HCT116 (cell line): ENCODE measurements at regions not wholly inside any gene's neighbourhood (a gene's known extent, or its start where the extent isn't known, plus 50 kb on each side); places are given as distances from the start of the nearest gene placed in this dataset.

ENCODE experiments used
- ATAC-seq: fragments of 200-7000 bp; cut with Tn5 transposase; 2 replicates; pipeline ENCODE4 v1.9.1; 2020; ENCODE audit warnings: mild to moderate bottlenecking, moderate library complexity
- BruUV-seq: library from RNA; stranded (reverse); fragments of 400-500 nt; replicated peaks from 2 replicates; lab custom pipeline; 2021; lab: Mats Ljungman, UMichigan
- CTCF ChIA-PET: fragments of 300-600 bp; sonication (Branson Sonifier 250); formaldehyde crosslinking; loops from one replicate; lab custom pipeline; 2021; ENCODE audit warnings: antibody characterized with exemption; lab: Charles Lee
- POLR2A ChIA-PET: fragments of 300-600, 350-600 bp; sonication (Branson Sonifier 250); formaldehyde crosslinking; loops from one replicate; lab custom pipeline; 2021; ENCODE audit warnings: antibody characterized with exemption; lab: Charles Lee
- RAD21 ChIA-PET, 2 experiments: fragments of 300-600 bp; sonication (Branson Sonifier 250); formaldehyde crosslinking; loops; one replicate each; lab custom pipeline; 2023; ENCODE audit warnings: low total read pairs in 2 of 2; ENCODE audit not compliant: uncharacterized antibody in 2 of 2, unreplicated experiment in 2 of 2, low non-redundant PET in 1 of 2; lab: Charles Lee
- DNase-seq: peaks from one replicate; pipeline ENCODE4 v3.0.0-alpha.2; 2010; ENCODE audit warnings: low read depth, low spot score
- H2AFZ ChIP-seq: fragments of 200-600 bp; shearing (Covaris generic), sonication (generic); 2 replicates; pipeline ENCODE4 v1.6.1; 2017; ENCODE audit warnings: low read depth, mixed run types, mixed read lengths, antibody characterized with exemption, low read length; ENCODE audit not compliant: poor library complexity, severe bottlenecking
- H3K27ac ChIP-seq: 2 replicates; pipeline ENCODE4 v1.5.1; 2012; ENCODE audit warnings: low read depth, low read length
- H3K27me3 ChIP-seq: fragments of 200-600 bp; sonication (generic); 2 replicates; pipeline ENCODE4 v1.6.1; 2016; ENCODE audit warnings: mixed run types, low read length, mixed read lengths; ENCODE audit not compliant: insufficient read depth
- H3K36me3 ChIP-seq, 2 experiments: fragments of 200-500 bp in 1 of 2; fragments of 200-600 bp in 1 of 2; sonication (Bioruptor generic) in 1 of 2; sonication (generic) in 1 of 2; 2 replicates each; pipeline versions ENCODE4 v1.5.1 to v1.6.1; 2014 to 2016; ENCODE audit warnings: low read length in 2 of 2, inconsistent platforms in 1 of 2, mixed read lengths in 1 of 2, mixed run types in 1 of 2; ENCODE audit not compliant: insufficient read depth in 2 of 2, control insufficient read depth in 1 of 2
- H3K4me1 ChIP-seq, 2 experiments: fragments of 200-600 bp in 1 of 2; sonication (generic) in 1 of 2; 2 replicates each; pipeline versions ENCODE4 v1.5.1 to v1.6.1; 2012 to 2017; ENCODE audit warnings: low read length in 2 of 2, inconsistent platforms in 1 of 2, mild to moderate bottlenecking in 1 of 2, mixed read lengths in 1 of 2, mixed run types in 1 of 2, moderate library complexity in 1 of 2; ENCODE audit not compliant: insufficient read depth in 2 of 2, control insufficient read depth in 1 of 2
- H3K4me2 ChIP-seq: fragments of 200-600 bp; sonication (generic); 2 replicates; pipeline ENCODE4 v1.6.1; 2017; ENCODE audit warnings: mixed run types, low read length, mixed read lengths
- H3K4me3 ChIP-seq, 2 experiments: fragments of 200-600 bp in 1 of 2; sonication (generic) in 1 of 2; replicated peaks in 1 of 2; 2 replicates each; pipeline ENCODE4 v1.5.1; 2011 to 2016; ENCODE audit warnings: low read length in 2 of 2, control low read depth in 1 of 2, low read depth in 1 of 2, mild to moderate bottlenecking in 1 of 2, mixed read lengths in 1 of 2, mixed run types in 1 of 2
- H3K79me2 ChIP-seq: fragments of 200-600 bp; sonication (generic); 2 replicates; pipeline ENCODE4 v1.6.1; 2017; ENCODE audit warnings: mild to moderate bottlenecking, mixed run types, low read length, moderate library complexity, mixed read lengths; ENCODE audit not compliant: insufficient read depth
- H3K9ac ChIP-seq: fragments of 200-600 bp; sonication (generic); 2 replicates; pipeline ENCODE4 v1.6.1; 2016; ENCODE audit warnings: low read length, mixed read lengths
- H3K9me2 ChIP-seq: fragments of 200-600 bp; sonication (generic), shearing (Covaris generic); 2 replicates; pipeline ENCODE4 v1.6.1; 2017; ENCODE audit warnings: mixed run types, mild to moderate bottlenecking, moderate library complexity; ENCODE audit not compliant: insufficient read depth
- H3K9me3 ChIP-seq, 2 experiments: fragments of 200-500 bp in 1 of 2; fragments of 200-600 bp in 1 of 2; sonication (Bioruptor generic) in 1 of 2; sonication (generic) in 1 of 2; 2 replicates each; pipeline ENCODE4 v1.6.1; 2014 to 2017; ENCODE audit warnings: low read length in 2 of 2, mixed read lengths in 2 of 2, inconsistent platforms in 1 of 2, low read depth in 1 of 2, mild to moderate bottlenecking in 1 of 2, mixed run types in 1 of 2, moderate library complexity in 1 of 2; ENCODE audit not compliant: control insufficient read depth in 1 of 2, insufficient read depth in 1 of 2
- H4K20me1 ChIP-seq: fragments of 200-600 bp; sonication (generic), shearing (Covaris generic); 2 replicates; pipeline ENCODE4 v1.6.1; 2017; ENCODE audit warnings: mixed run types, mild to moderate bottlenecking, moderate library complexity; ENCODE audit not compliant: insufficient read depth
- CBX3 ChIP-seq: IDR thresholded peaks from 2 replicates; pipeline ENCODE4 v1.6.1; 2012; ENCODE audit warnings: low read depth
- EGR1 ChIP-seq: IDR thresholded peaks from 2 replicates; pipeline ENCODE4 v1.6.1; 2012; ENCODE audit warnings: low read depth
- ELF1 ChIP-seq: IDR thresholded peaks from 2 replicates; pipeline ENCODE4 v1.6.1; 2012; ENCODE audit warnings: low read depth, borderline replicate concordance
- EZH2 ChIP-seq: fragments of 200-600 bp; sonication (generic); IDR thresholded peaks from 2 replicates; pipeline ENCODE4 v1.6.1; 2017; ENCODE audit warnings: antibody characterized with exemption, mixed run types
- EZH2phosphoT487 ChIP-seq: fragments of 200-600 bp; IDR thresholded peaks from 2 replicates; pipeline ENCODE4 v1.6.1; 2018; ENCODE audit warnings: antibody characterized with exemption, borderline replicate concordance
- FOSL1 ChIP-seq: IDR thresholded peaks from 2 replicates; pipeline ENCODE4 v1.6.1; 2012; ENCODE audit warnings: low read depth
- JUND ChIP-seq: IDR thresholded peaks from 2 replicates; pipeline ENCODE4 v1.6.1; 2012
- POLR2A ChIP-seq: IDR thresholded peaks from 2 replicates; pipeline ENCODE4 v1.7.0; 2011; ENCODE audit warnings: borderline replicate concordance; ENCODE audit not compliant: insufficient read depth, insufficient read length; ENCODE audit errors: extremely low read depth
- POLR2AphosphoS5 ChIP-seq: IDR thresholded peaks from 2 replicates; pipeline ENCODE4 v1.6.1; 2011; ENCODE audit warnings: mild to moderate bottlenecking, low read depth, low read length, moderate library complexity
- RAD21 ChIP-seq: IDR thresholded peaks from 2 replicates; pipeline ENCODE4 v1.6.1; 2012; ENCODE audit warnings: low read depth, mild to moderate bottlenecking
- SIN3A ChIP-seq: IDR thresholded peaks from 2 replicates; pipeline ENCODE4 v1.6.1; 2012; ENCODE audit warnings: low read depth
- SP1 ChIP-seq: IDR thresholded peaks from 2 replicates; pipeline ENCODE4 v1.6.1; 2012; ENCODE audit warnings: low read depth
- SRF ChIP-seq: IDR thresholded peaks from 2 replicates; pipeline ENCODE4 v1.6.1; 2012; ENCODE audit warnings: low read depth
- TCF7L2 ChIP-seq: IDR thresholded peaks from 2 replicates; pipeline ENCODE4 v1.7.0; 2011; ENCODE audit warnings: borderline replicate concordance, inconsistent platforms; ENCODE audit not compliant: insufficient read depth, insufficient read length; ENCODE audit errors: extremely low read depth
- ZFX ChIP-seq: fragments of 450-650 bp; IDR thresholded peaks from 2 replicates; pipeline ENCODE4 v1.6.1; 2017
- ZNF274 ChIP-seq: fragments of 200-500 bp; sonication (Bioruptor generic); IDR thresholded peaks from 2 replicates; pipeline ENCODE4 v1.6.1; 2014; ENCODE audit warnings: mild to moderate bottlenecking, low read depth, low read length, inconsistent platforms
- intact Hi-C: fragments of 100-400 bp; cut with micrococcal nuclease; formaldehyde crosslinking; loops from 2 replicates; pipeline ENCODE4 v1.10.0; 2022
- TF ChIP-seq, protein P1 (sequence below), 3 experiments: fragments of 200-600 bp in 1 of 3; sonication (generic) in 1 of 3; IDR thresholded peaks in 2 of 3; conservative IDR thresholded peaks in 1 of 3; 2 replicates each; pipeline ENCODE4 v1.5.1; 2012 to 2017; ENCODE audit warnings: low read depth in 2 of 3, low read length in 2 of 3, antibody characterized with exemption in 1 of 3, borderline replicate concordance in 1 of 3, control low read depth in 1 of 3, mild to moderate bottlenecking in 1 of 3, mixed read lengths in 1 of 3, mixed run types in 1 of 3, moderate library complexity in 1 of 3; ENCODE audit not compliant: insufficient read depth in 1 of 3
- TF ChIP-seq, protein P2 (sequence below): IDR thresholded peaks from 2 replicates; pipeline ENCODE4 v1.6.1; 2012; ENCODE audit warnings: low read depth

- no peaks in the 10 kb centered on the region for H4K20me1 ChIP-seq
- H3K4me2 ChIP-seq: no peak overlapping the region
- no peak overlapping the region for H2AFZ ChIP-seq
- no peak for DNase-seq
- H3K9me3 ChIP-seq: no peaks in the 10 kb centered on the region
- intact Hi-C loops: no loop called here
- H3K4me1 ChIP-seq: no peaks in the 10 kb centered on the region
- H3K4me3 ChIP-seq: no peak overlapping the region
- no peaks in the 10 kb centered on the region for H3K79me2 ChIP-seq
- H3K9me2 ChIP-seq: no peaks in the 10 kb centered on the region
- ChIA-PET POLR2A (no interaction called here), RAD21 (no interaction called here), CTCF (no interaction called here)
- TF ChIP-seq POLR2A (no peak), CBX3 (no peak), RAD21 (no peak), EZH2phosphoT487 (no peak), EZH2 (no peak), ZFX (no peak), EGR1 (no peak), POLR2AphosphoS5 (no peak), JUND (no peak), ELF1 (no peak), FOSL1 (no peak), SIN3A (no peak), SP1 (no peak), SRF (no peak), TCF7L2 (no peak)
- H3K9ac ChIP-seq: no peak overlapping the region
- no peaks in the 10 kb centered on the region for H3K36me3 ChIP-seq
- BruUV-seq: no TSS peak
- ATAC-seq: no peak
- no peak overlapping the region for H3K27ac ChIP-seq
- 0 out of 2 replicates have a peak, but pooled peaks cover 5% of the 10 kb centered on the region for H3K27me3 ChIP-seq
These were observed 190.7 kb upstream of the GBE1 start for GRCh38 chr3:81952141-81952540.

GRCh38 chr3:81951636-81952035, 190.2 kb upstream of the GBE1 start:
- ATAC-seq (no peak), DNase-seq (no peak)
- no peak overlapping the region for H3K4me3 ChIP-seq
- ChIA-PET POLR2A (no interaction called here), RAD21 (no interaction called here), CTCF (no interaction called here)
- H3K9me2 ChIP-seq: no peaks in the 10 kb centered on the region
- no peak overlapping the region for H3K27ac ChIP-seq
- TF ChIP-seq SP1: no peak
- TF ChIP-seq SIN3A: no peak
- no peak for TF ChIP-seq TCF7L2
- TF ChIP-seq EZH2: no peak
- TF ChIP-seq, protein P1, sequence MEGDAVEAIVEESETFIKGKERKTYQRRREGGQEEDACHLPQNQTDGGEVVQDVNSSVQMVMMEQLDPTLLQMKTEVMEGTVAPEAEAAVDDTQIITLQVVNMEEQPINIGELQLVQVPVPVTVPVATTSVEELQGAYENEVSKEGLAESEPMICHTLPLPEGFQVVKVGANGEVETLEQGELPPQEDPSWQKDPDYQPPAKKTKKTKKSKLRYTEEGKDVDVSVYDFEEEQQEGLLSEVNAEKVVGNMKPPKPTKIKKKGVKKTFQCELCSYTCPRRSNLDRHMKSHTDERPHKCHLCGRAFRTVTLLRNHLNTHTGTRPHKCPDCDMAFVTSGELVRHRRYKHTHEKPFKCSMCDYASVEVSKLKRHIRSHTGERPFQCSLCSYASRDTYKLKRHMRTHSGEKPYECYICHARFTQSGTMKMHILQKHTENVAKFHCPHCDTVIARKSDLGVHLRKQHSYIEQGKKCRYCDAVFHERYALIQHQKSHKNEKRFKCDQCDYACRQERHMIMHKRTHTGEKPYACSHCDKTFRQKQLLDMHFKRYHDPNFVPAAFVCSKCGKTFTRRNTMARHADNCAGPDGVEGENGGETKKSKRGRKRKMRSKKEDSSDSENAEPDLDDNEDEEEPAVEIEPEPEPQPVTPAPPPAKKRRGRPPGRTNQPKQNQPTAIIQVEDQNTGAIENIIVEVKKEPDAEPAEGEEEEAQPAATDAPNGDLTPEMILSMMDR (IDR thresholded peaks at IDR 0.05 in 2 of 3, conservative IDR thresholded peaks at IDR 0.05 in 1 of 3; ENCODE audit: borderline replicate concordance in 1 of 3, insufficient read depth in 1 of 3, low read depth in 2 of 3, low read length in 2 of 3): no peak
- TF ChIP-seq JUND: no peak
- TF ChIP-seq ZNF274: no peak
- no peak for TF ChIP-seq SRF
- no peak for TF ChIP-seq ZFX
- TF ChIP-seq POLR2AphosphoS5: no peak
- TF ChIP-seq, protein P2, sequence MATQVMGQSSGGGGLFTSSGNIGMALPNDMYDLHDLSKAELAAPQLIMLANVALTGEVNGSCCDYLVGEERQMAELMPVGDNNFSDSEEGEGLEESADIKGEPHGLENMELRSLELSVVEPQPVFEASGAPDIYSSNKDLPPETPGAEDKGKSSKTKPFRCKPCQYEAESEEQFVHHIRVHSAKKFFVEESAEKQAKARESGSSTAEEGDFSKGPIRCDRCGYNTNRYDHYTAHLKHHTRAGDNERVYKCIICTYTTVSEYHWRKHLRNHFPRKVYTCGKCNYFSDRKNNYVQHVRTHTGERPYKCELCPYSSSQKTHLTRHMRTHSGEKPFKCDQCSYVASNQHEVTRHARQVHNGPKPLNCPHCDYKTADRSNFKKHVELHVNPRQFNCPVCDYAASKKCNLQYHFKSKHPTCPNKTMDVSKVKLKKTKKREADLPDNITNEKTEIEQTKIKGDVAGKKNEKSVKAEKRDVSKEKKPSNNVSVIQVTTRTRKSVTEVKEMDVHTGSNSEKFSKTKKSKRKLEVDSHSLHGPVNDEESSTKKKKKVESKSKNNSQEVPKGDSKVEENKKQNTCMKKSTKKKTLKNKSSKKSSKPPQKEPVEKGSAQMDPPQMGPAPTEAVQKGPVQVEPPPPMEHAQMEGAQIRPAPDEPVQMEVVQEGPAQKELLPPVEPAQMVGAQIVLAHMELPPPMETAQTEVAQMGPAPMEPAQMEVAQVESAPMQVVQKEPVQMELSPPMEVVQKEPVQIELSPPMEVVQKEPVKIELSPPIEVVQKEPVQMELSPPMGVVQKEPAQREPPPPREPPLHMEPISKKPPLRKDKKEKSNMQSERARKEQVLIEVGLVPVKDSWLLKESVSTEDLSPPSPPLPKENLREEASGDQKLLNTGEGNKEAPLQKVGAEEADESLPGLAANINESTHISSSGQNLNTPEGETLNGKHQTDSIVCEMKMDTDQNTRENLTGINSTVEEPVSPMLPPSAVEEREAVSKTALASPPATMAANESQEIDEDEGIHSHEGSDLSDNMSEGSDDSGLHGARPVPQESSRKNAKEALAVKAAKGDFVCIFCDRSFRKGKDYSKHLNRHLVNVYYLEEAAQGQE: no peak
- TF ChIP-seq CBX3: no peak
- no peak for TF ChIP-seq EGR1
- no TSS peak for BruUV-seq
- H3K79me2 ChIP-seq: no peaks in the 10 kb centered on the region
- H3K9me3 ChIP-seq: no peaks in the 10 kb centered on the region
- no peaks in the 10 kb centered on the region for H3K4me1 ChIP-seq
- H3K27me3 ChIP-seq: 0 out of 2 replicates have a peak, but pooled peaks cover 5% of the 10 kb centered on the region
- no peak overlapping the region for H2AFZ ChIP-seq
- intact Hi-C loops: no loop called here
- H3K9ac ChIP-seq: no peak overlapping the region
- no peaks in the 10 kb centered on the region for H3K36me3 ChIP-seq
- H3K4me2 ChIP-seq: no peak overlapping the region
- H4K20me1 ChIP-seq: no peaks in the 10 kb centered on the region
